LHCN-M2 (cell line): ENCODE measurements at regions not wholly inside any gene's neighbourhood (a gene's known extent, or its start where the extent isn't known, plus 50 kb on each side); places are given as distances from the start of the nearest gene placed in this dataset.

Experiments used
- DNase-seq: peaks from one replicate; pipeline ENCODE4 v3.0.0-alpha.2; 2012; ENCODE audit warnings: low read depth

- DNase-seq: no peak
These were observed 380.3 kb upstream of the MAF start for GRCh38 chr16:79980650-79981521.

GRCh38 chr16:79977940-79978836, 377.7 kb upstream of the MAF start:
- no peak for DNase-seq

- no peak for DNase-seq
These were observed 372.8 kb upstream of the MAF start for GRCh38 chr16:79973320-79973719.

- DNase-seq: peak; percentile 4
These were observed 371.6 kb upstream of the MAF start for GRCh38 chr16:79972053-79972704.

- DNase-seq: no peak
These were observed 370.7 kb upstream of the MAF start for GRCh38 chr16:79971237-79971572.

GRCh38 chr16:79970551-79971236, 370.2 kb upstream of the MAF start:
- peak; percentile 32 for DNase-seq

GRCh38 chr16:79970087-79970486, 369.6 kb upstream of the MAF start:
- no peak for DNase-seq

- DNase-seq: no peak
These were observed 368.9 kb upstream of the MAF start for GRCh38 chr16:79969458-79969857.

- DNase-seq: no peak
These were observed 365.7 kb upstream of the MAF start for GRCh38 chr16:79966226-79966625.

- DNase-seq: no peak
These were observed 365.2 kb upstream of the MAF start for GRCh38 chr16:79965718-79966117.

- no peak for DNase-seq
These were observed 363.6 kb upstream of the MAF start for GRCh38 chr16:79964104-79964503.

GRCh38 chr16:79962962-79963361, 362.4 kb upstream of the MAF start:
- no peak for DNase-seq

GRCh38 chr16:79959226-79959625, 358.7 kb upstream of the MAF start:
- no peak for DNase-seq

GRCh38 chr16:79954921-79955705, 354.6 kb upstream of the MAF start:
- DNase-seq: no peak

GRCh38 chr16:79950932-79951719, 350.6 kb upstream of the MAF start:
- DNase-seq: no peak

GRCh38 chr16:79949417-79949816, 348.9 kb upstream of the MAF start:
- no peak for DNase-seq

- DNase-seq: no peak
These were observed 347.2 kb upstream of the MAF start for GRCh38 chr16:79947771-79948170.

- DNase-seq: no peak
These were observed 345.7 kb upstream of the MAF start for GRCh38 chr16:79946252-79946651.

GRCh38 chr16:79943736-79944135, 343.2 kb upstream of the MAF start:
- peak; percentile 1 for DNase-seq

GRCh38 chr16:79938575-79938974, 338.0 kb upstream of the MAF start:
- DNase-seq: no peak
